Nephron (organoid): ENCODE measurements at regions not wholly inside any gene's neighbourhood (a gene's known extent, or its start where the extent isn't known, plus 50 kb on each side); places are given as distances from the start of the nearest gene placed in this dataset.
"Not testable (repeated sequence)": the region's sequence is repeated elsewhere in the genome, so short reads cannot be mapped to it uniquely, and the experiment has no call there.

Experiments used
- H3K27ac Mint-ChIP-seq, 3 experiments: 2 replicates each; pipeline ENCODE4 v1.8.0; 2020; ENCODE audit warnings: mixed read lengths in 3 of 3, mild to moderate bottlenecking in 2 of 3, moderate library complexity in 1 of 3
- H3K27me3 Mint-ChIP-seq: 2 replicates; pipeline ENCODE4 v1.8.0; 2021; ENCODE audit warnings: low read depth, mild to moderate bottlenecking, moderate library complexity, mixed read lengths
- H3K36me3 Mint-ChIP-seq: 2 replicates; pipeline ENCODE4 v1.8.0; 2020; ENCODE audit warnings: low read depth, mixed read lengths
- H3K4me1 Mint-ChIP-seq: 2 replicates; pipeline ENCODE4 v1.8.0; 2020; ENCODE audit warnings: mixed read lengths
- H3K4me3 Mint-ChIP-seq, 3 experiments: 2 replicates each; pipeline ENCODE4 v1.8.0; 2020; ENCODE audit warnings: mild to moderate bottlenecking in 3 of 3, mixed read lengths in 3 of 3, moderate library complexity in 2 of 3
- H3K9me3 Mint-ChIP-seq: 2 replicates; pipeline ENCODE4 v1.8.0; 2020; ENCODE audit warnings: mixed read lengths
- CTCF ChIP-seq, 3 experiments: fragments of 200-600 bp; sonication (generic); IDR thresholded peaks; one replicate each; pipeline ENCODE4 v1.5.0; 2021; ENCODE audit warnings: antibody characterized with exemption in 3 of 3; ENCODE audit not compliant: unreplicated experiment in 3 of 3

- Mint-ChIP-seq H3K27me3 (no peaks in the 10 kb centered on the region), H3K4me3 (no peak overlapping the region), H3K27ac (no peak overlapping the region), H3K36me3 (no peaks in the 10 kb centered on the region), H3K4me1 (no peaks in the 10 kb centered on the region), H3K9me3 (peaks cover 3% of the 10 kb centered on the region)
- TF ChIP-seq CTCF (IDR thresholded peaks at IDR 0.05; ENCODE audit: unreplicated experiment in 3 of 3): no peak
These were observed 162.2 kb downstream of the VGLL3 start for GRCh38 chr3:86828751-86829150.

- H3K36me3 Mint-ChIP-seq, H3K4me1 Mint-ChIP-seq, H3K9me3 Mint-ChIP-seq, H3K4me3 Mint-ChIP-seq, H3K27me3 Mint-ChIP-seq, H3K27ac Mint-ChIP-seq: not testable (repeated sequence)
These were observed 163.4 kb downstream of the VGLL3 start for GRCh38 chr3:86827582-86827981.

- Mint-ChIP-seq H3K27me3 (no peaks in the 10 kb centered on the region), H3K4me1 (no peaks in the 10 kb centered on the region), H3K4me3 (no peak overlapping the region), H3K9me3 (peaks cover 3% of the 10 kb centered on the region), H3K27ac (no peak overlapping the region), H3K36me3 (no peaks in the 10 kb centered on the region)
- no peak for TF ChIP-seq CTCF (IDR thresholded peaks at IDR 0.05; ENCODE audit: unreplicated experiment in 3 of 3)
These were observed 164.7 kb downstream of the VGLL3 start for GRCh38 chr3:86826292-86826691.

- Mint-ChIP-seq H3K36me3 (no peaks in the 10 kb centered on the region), H3K9me3 (no peaks in the 10 kb centered on the region), H3K4me3 (no peak overlapping the region), H3K4me1 (peaks cover 16% of the 10 kb centered on the region), H3K27ac (no peak overlapping the region), H3K27me3 (no peaks in the 10 kb centered on the region)
- no peak for TF ChIP-seq CTCF (IDR thresholded peaks at IDR 0.05; ENCODE audit: unreplicated experiment in 3 of 3)
These were observed 175.1 kb downstream of the VGLL3 start for GRCh38 chr3:86815880-86816279.

GRCh38 chr3:86814918-86815655 lies 175.9 kb downstream of the VGLL3 start:
- H3K27ac Mint-ChIP-seq: peak overlapping the region in 2 of 3 experiments; percentile 15 to 36
- H3K4me3 Mint-ChIP-seq: no peak overlapping the region
- H3K36me3 Mint-ChIP-seq: no peaks in the 10 kb centered on the region
- peaks cover 16% of the 10 kb centered on the region for H3K4me1 Mint-ChIP-seq
- no peaks in the 10 kb centered on the region for H3K9me3 Mint-ChIP-seq
- H3K27me3 Mint-ChIP-seq: no peaks in the 10 kb centered on the region
- TF ChIP-seq CTCF (IDR thresholded peaks at IDR 0.05; ENCODE audit: unreplicated experiment in 3 of 3): no peak

GRCh38 chr3:86814321-86814720 lies 176.6 kb downstream of the VGLL3 start:
- Mint-ChIP-seq H3K36me3 (no peaks in the 10 kb centered on the region), H3K27ac (no peak overlapping the region), H3K9me3 (no peaks in the 10 kb centered on the region), H3K4me3 (no peak overlapping the region), H3K4me1 (peaks cover 16% of the 10 kb centered on the region), H3K27me3 (no peaks in the 10 kb centered on the region)
- no peak for TF ChIP-seq CTCF (IDR thresholded peaks at IDR 0.05; ENCODE audit: unreplicated experiment in 3 of 3)
